ENCODE measurements at regions not wholly inside any gene's neighbourhood (a gene's known extent, or its start where the extent isn't known, plus 50 kb on each side); places are given as distances from the start of the nearest gene placed in this dataset.
"Not testable (repeated sequence)": the region's sequence is repeated elsewhere in the genome, so short reads cannot be mapped to it uniquely, and the experiment has no call there.

GRCh38 chr7:110317541-110318265 is 773.2 kb upstream of the LRRN3 start:
- Histone ChIP-seq H3K4me1 (ENCODE audit: insufficient read depth, low read length, severe bottlenecking) (no peaks in the 10 kb centered on the region), H3K4me2 (ENCODE audit: low read length) (no peak overlapping the region), H4K20me1 (ENCODE audit: insufficient read depth, low read length) (no peaks in the 10 kb centered on the region), H3K9me2 (ENCODE audit: low read depth, low read length) (no peaks in the 10 kb centered on the region), H3K4me3 (ENCODE audit: low read depth, low read length, poor library complexity, severe bottlenecking) (no peak overlapping the region), H3K9me3 (ENCODE audit: low read length) (no peaks in the 10 kb centered on the region), H2AFZ (ENCODE audit: low read length) (no peak overlapping the region), H3K9ac (ENCODE audit: low read length) (no peak overlapping the region), H3K36me3 (ENCODE audit: insufficient read depth, low read length) (no peaks in the 10 kb centered on the region), H3F3A (ENCODE audit: insufficient read depth, low read length) (no peaks in the 10 kb centered on the region), H3K27me3 (ENCODE audit: insufficient read depth, low read length) (no peaks in the 10 kb centered on the region), H3K27ac (ENCODE audit: low read depth, low read length, poor library complexity, severe bottlenecking) (no peak overlapping the region), H3K79me2 (ENCODE audit: insufficient read depth, low read length) (no peaks in the 10 kb centered on the region)
- TF ChIP-seq EZH2 (IDR thresholded peaks at IDR 0.05; ENCODE audit: borderline replicate concordance, low read length) (no peak), CTCF (IDR thresholded peaks at IDR 0.05; ENCODE audit: low read length) (no peak)

GRCh38 chr7:110320285-110320684 is 770.6 kb upstream of the LRRN3 start:
- H3K36me3 ChIP-seq (ENCODE audit: insufficient read depth, low read length); H3K27me3 ChIP-seq (ENCODE audit: insufficient read depth, low read length); H3K9ac ChIP-seq (ENCODE audit: low read length); H4K20me1 ChIP-seq (ENCODE audit: insufficient read depth, low read length); H3K79me2 ChIP-seq (ENCODE audit: insufficient read depth, low read length); H3F3A ChIP-seq (ENCODE audit: insufficient read depth, low read length); H3K4me3 ChIP-seq (ENCODE audit: low read depth, low read length, poor library complexity, severe bottlenecking); H3K4me1 ChIP-seq (ENCODE audit: insufficient read depth, low read length, severe bottlenecking); H3K4me2 ChIP-seq (ENCODE audit: low read length); H3K9me3 ChIP-seq (ENCODE audit: low read length); H3K27ac ChIP-seq (ENCODE audit: low read depth, low read length, poor library complexity, severe bottlenecking); H2AFZ ChIP-seq (ENCODE audit: low read length); H3K9me2 ChIP-seq (ENCODE audit: low read depth, low read length): not testable (repeated sequence)

GRCh38 chr7:110322796-110323195 is 768.1 kb upstream of the LRRN3 start:
- Histone ChIP-seq H3K9ac (ENCODE audit: low read length) (no peak overlapping the region), H3K36me3 (ENCODE audit: insufficient read depth, low read length) (no peaks in the 10 kb centered on the region), H3K79me2 (ENCODE audit: insufficient read depth, low read length) (no peaks in the 10 kb centered on the region), H3K4me2 (ENCODE audit: low read length) (no peak overlapping the region), H3K9me3 (ENCODE audit: low read length) (no peaks in the 10 kb centered on the region), H3K9me2 (ENCODE audit: low read depth, low read length) (no peaks in the 10 kb centered on the region), H3K4me1 (ENCODE audit: insufficient read depth, low read length, severe bottlenecking) (no peaks in the 10 kb centered on the region), H3F3A (ENCODE audit: insufficient read depth, low read length) (no peaks in the 10 kb centered on the region), H3K27me3 (ENCODE audit: insufficient read depth, low read length) (no peaks in the 10 kb centered on the region), H2AFZ (ENCODE audit: low read length) (no peak overlapping the region), H4K20me1 (ENCODE audit: insufficient read depth, low read length) (no peaks in the 10 kb centered on the region), H3K4me3 (ENCODE audit: low read depth, low read length, poor library complexity, severe bottlenecking) (no peak overlapping the region), H3K27ac (ENCODE audit: low read depth, low read length, poor library complexity, severe bottlenecking) (no peak overlapping the region)
- TF ChIP-seq CTCF (IDR thresholded peaks at IDR 0.05; ENCODE audit: low read length) (no peak), EZH2 (IDR thresholded peaks at IDR 0.05; ENCODE audit: borderline replicate concordance, low read length) (no peak)

- Histone ChIP-seq H3K36me3 (ENCODE audit: insufficient read depth, low read length) (no peaks in the 10 kb centered on the region), H3K79me2 (ENCODE audit: insufficient read depth, low read length) (no peaks in the 10 kb centered on the region), H3K27me3 (ENCODE audit: insufficient read depth, low read length) (no peaks in the 10 kb centered on the region), H3K4me3 (ENCODE audit: low read depth, low read length, poor library complexity, severe bottlenecking) (no peak overlapping the region), H4K20me1 (ENCODE audit: insufficient read depth, low read length) (no peaks in the 10 kb centered on the region), H3K9me2 (ENCODE audit: low read depth, low read length) (no peaks in the 10 kb centered on the region), H3K4me2 (ENCODE audit: low read length) (no peak overlapping the region), H3F3A (ENCODE audit: insufficient read depth, low read length) (no peaks in the 10 kb centered on the region), H3K9me3 (ENCODE audit: low read length) (no peaks in the 10 kb centered on the region), H3K9ac (ENCODE audit: low read length) (no peak overlapping the region), H3K27ac (ENCODE audit: low read depth, low read length, poor library complexity, severe bottlenecking) (no peak overlapping the region), H2AFZ (ENCODE audit: low read length) (no peak overlapping the region), H3K4me1 (ENCODE audit: insufficient read depth, low read length, severe bottlenecking) (no peaks in the 10 kb centered on the region)
- TF ChIP-seq CTCF (IDR thresholded peaks at IDR 0.05; ENCODE audit: low read length) (no peak), EZH2 (IDR thresholded peaks at IDR 0.05; ENCODE audit: borderline replicate concordance, low read length) (no peak)
Measured at GRCh38 chr7:110326966-110327365, 764.0 kb upstream of the LRRN3 start.
